KMS-11 (cell line): ENCODE measurements at regions not wholly inside any gene's neighbourhood (a gene's known extent, or its start where the extent isn't known, plus 50 kb on each side); places are given as distances from the start of the nearest gene placed in this dataset.

ENCODE experiments used
- H2AFZ ChIP-seq: fragments of 200-600 bp; sonication (generic); 2 replicates; pipeline ENCODE4 v1.6.1; 2016; ENCODE audit warnings: antibody characterized with exemption, mixed run types, low read depth
- H3K27ac ChIP-seq: fragments of 200-600 bp; sonication (generic); 2 replicates; pipeline ENCODE4 v1.6.1; 2016; ENCODE audit warnings: mild to moderate bottlenecking, mixed run types
- H3K27me3 ChIP-seq: fragments of 200-600 bp; sonication (generic); 2 replicates; pipeline ENCODE4 v1.6.1; 2017; ENCODE audit warnings: mild to moderate bottlenecking, low read depth, mixed run types, moderate library complexity; ENCODE audit not compliant: insufficient read depth
- H3K36me3 ChIP-seq: fragments of 200-600 bp; sonication (generic); 2 replicates; pipeline ENCODE4 v1.6.1; 2017; ENCODE audit warnings: mild to moderate bottlenecking, mixed run types; ENCODE audit not compliant: insufficient read depth
- H3K4me1 ChIP-seq: fragments of 200-600 bp; sonication (generic); 2 replicates; pipeline ENCODE4 v1.6.1; 2016; ENCODE audit warnings: mild to moderate bottlenecking, low read depth, mixed run types; ENCODE audit not compliant: poor library complexity, severe bottlenecking
- H3K4me2 ChIP-seq: fragments of 200-600 bp; sonication (generic); 2 replicates; pipeline ENCODE4 v1.7.0; 2016; ENCODE audit warnings: mild to moderate bottlenecking, mixed run types
- H3K4me3 ChIP-seq: fragments of 200-600 bp; sonication (generic); IDR thresholded peaks from 2 replicates; pipeline ENCODE4 v1.6.1; 2017; ENCODE audit warnings: low read depth, low read length, mixed read lengths; ENCODE audit not compliant: insufficient read depth
- H3K79me2 ChIP-seq: fragments of 200-600 bp; sonication (generic); 2 replicates; pipeline ENCODE4 v1.6.1; 2016; ENCODE audit warnings: low read depth, mixed run types; ENCODE audit not compliant: insufficient read depth
- H3K9ac ChIP-seq: fragments of 200-600 bp; sonication (generic); 2 replicates; pipeline ENCODE4 v1.6.1; 2016; ENCODE audit warnings: mild to moderate bottlenecking, mixed run types
- H4K20me1 ChIP-seq: fragments of 200-600 bp; sonication (generic); 2 replicates; pipeline ENCODE4 v1.6.1; 2016; ENCODE audit warnings: mild to moderate bottlenecking, mixed run types; ENCODE audit not compliant: insufficient read depth
- TF ChIP-seq, protein P1 (sequence below): fragments of 200-600 bp; sonication (generic); conservative IDR thresholded peaks from 2 replicates; pipeline ENCODE4 v1.6.1; 2017; ENCODE audit warnings: low read depth, mild to moderate bottlenecking, antibody characterized with exemption, low read length, moderate library complexity, mixed read lengths

DNA sequence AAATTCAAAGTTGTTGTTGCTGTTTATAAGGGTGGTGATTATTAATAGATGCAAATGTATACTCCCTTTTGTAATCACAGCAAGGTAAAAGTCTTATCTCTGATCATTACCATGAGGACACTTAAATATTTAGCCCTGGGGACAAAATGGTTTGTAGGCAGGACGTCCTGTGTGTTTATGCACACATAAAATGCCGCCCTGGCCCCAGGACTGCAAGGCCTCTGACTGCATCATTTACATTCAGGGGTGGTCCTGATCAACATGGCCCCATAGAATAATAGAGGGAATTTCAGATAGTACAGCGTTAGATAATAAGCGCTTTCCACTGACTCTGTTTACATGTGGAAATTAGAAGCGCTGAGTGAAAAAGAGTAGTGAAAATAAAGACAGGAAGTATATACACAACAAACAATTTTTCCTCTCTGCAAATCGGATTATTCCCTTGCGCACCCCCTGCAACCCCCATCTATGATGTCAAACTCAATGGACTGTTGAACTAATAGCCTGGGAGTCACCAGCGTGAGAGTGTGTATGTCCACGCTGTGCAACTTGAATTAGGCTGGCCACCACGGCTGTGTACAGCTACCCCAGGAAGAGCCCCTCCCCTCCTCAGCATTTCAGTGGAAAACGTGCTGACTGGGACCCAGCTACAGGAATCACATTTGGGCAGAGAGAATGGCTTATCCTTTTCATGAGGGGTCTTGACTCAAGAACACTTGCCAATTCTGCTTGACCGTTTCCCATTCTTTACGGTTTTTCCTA is 291.5 kb downstream of the SOX11 start:
- no peaks in the 10 kb centered on the region for H3K4me1 ChIP-seq
- H3K4me2 ChIP-seq, result no peak overlapping the region
- no peaks in the 10 kb centered on the region for H3K36me3 ChIP-seq
- no peaks in the 10 kb centered on the region for H4K20me1 ChIP-seq
- H3K9ac ChIP-seq, result no peak overlapping the region
- H3K4me3 ChIP-seq, result no peak overlapping the region
- no peaks in the 10 kb centered on the region for H3K27me3 ChIP-seq
- no peak overlapping the region for H3K27ac ChIP-seq
- no peaks in the 10 kb centered on the region for H3K79me2 ChIP-seq
- TF ChIP-seq, protein P1, sequence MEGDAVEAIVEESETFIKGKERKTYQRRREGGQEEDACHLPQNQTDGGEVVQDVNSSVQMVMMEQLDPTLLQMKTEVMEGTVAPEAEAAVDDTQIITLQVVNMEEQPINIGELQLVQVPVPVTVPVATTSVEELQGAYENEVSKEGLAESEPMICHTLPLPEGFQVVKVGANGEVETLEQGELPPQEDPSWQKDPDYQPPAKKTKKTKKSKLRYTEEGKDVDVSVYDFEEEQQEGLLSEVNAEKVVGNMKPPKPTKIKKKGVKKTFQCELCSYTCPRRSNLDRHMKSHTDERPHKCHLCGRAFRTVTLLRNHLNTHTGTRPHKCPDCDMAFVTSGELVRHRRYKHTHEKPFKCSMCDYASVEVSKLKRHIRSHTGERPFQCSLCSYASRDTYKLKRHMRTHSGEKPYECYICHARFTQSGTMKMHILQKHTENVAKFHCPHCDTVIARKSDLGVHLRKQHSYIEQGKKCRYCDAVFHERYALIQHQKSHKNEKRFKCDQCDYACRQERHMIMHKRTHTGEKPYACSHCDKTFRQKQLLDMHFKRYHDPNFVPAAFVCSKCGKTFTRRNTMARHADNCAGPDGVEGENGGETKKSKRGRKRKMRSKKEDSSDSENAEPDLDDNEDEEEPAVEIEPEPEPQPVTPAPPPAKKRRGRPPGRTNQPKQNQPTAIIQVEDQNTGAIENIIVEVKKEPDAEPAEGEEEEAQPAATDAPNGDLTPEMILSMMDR, result no peak
- H2AFZ ChIP-seq, result no peak overlapping the region

DNA sequence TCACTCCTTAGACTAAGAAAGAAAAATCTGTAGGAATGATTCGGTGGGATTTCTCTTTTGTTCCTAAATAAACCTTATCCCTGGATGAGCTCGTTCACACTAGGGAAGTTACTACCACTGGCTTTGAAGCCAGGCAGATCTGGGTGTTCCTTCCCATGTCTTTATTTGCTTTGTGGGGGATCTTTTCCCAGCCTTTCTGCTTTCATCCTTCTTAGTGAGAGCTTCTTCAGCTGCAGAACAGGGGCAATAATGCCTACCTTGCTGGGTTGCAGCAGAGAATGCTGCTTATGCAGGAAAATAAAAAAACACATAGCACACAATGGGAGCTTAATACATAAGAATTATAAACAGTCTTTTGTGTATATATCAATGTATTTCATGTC is 292.1 kb downstream of the SOX11 start:
- no peaks in the 10 kb centered on the region for H3K27me3 ChIP-seq
- H3K4me1 ChIP-seq, result no peaks in the 10 kb centered on the region
- no peaks in the 10 kb centered on the region for H3K36me3 ChIP-seq
- H3K27ac ChIP-seq, result no peak overlapping the region
- H2AFZ ChIP-seq, result no peak overlapping the region
- no peak overlapping the region for H3K4me2 ChIP-seq
- H4K20me1 ChIP-seq, result no peaks in the 10 kb centered on the region
- no peak overlapping the region for H3K4me3 ChIP-seq
- H3K79me2 ChIP-seq, result no peaks in the 10 kb centered on the region
- no peak overlapping the region for H3K9ac ChIP-seq
- TF ChIP-seq, protein P1, result no peak

DNA sequence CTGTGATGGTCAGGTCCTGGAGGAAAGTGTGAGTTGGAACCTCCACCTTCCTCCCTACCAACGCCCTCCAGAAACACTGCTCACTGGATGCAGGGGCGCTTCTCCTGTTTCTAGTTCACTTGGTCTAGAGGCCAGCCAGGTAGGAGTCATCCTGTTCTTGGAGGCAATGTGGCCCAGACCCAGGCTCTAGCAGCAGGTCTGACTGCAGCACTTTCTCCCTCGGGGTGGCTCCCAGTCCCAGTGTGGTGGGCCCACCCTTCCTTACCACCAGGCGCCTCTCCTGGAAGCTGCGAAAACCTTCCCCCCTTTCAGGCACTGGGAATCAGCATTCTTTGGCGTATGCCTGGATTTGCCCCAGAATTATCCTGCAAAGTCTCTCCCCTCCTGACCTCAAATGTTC is 292.8 kb downstream of the SOX11 start:
- Histone ChIP-seq H2AFZ (no peak overlapping the region), H3K27me3 (no peaks in the 10 kb centered on the region), H3K27ac (no peak overlapping the region), H3K4me1 (no peaks in the 10 kb centered on the region), H3K4me2 (no peak overlapping the region), H3K36me3 (no peaks in the 10 kb centered on the region), H3K4me3 (no peak overlapping the region), H3K9ac (no peak overlapping the region), H4K20me1 (no peaks in the 10 kb centered on the region), H3K79me2 (no peaks in the 10 kb centered on the region)
- TF ChIP-seq, protein P1, result no peak

DNA sequence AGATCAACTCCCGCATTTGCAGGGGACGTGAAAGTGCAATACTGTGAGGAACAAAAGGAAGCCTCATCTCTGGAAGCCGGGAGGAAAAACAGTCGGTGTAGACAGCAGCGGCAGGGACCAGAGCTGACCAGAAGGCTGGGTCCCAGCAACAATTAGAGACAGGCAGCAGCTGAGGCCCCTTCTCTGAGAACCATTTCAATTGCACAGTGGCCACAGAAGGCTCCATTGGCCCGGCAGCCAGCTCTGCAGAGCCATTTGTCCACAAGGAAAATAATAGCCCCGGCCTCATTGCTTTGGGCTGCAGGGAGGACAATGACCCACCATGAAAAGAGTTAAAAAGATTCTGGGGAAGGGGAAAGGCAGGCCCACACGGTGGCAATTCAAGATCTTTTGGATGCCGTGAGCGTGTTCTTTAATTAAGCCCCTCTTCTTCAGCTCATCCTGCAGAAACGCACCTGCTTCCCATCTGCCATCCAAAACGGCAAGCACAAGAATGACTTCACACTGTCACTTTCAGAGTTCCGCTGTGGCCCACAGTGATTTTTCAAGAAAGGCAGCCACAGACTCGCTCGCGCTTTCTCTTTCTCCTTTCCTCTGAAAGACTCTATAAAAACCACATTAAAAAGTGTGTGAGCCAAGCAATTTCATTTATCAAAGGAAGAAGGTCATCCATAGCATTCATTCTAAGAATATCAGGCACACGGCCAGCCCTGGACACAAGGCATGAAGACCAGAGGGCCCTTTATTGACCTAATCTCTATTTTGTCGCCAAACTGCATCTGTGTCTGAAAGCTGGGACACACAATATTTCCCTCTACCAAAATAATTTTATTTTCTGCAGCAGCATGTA is 293.6 kb downstream of the SOX11 start:
- H3K9ac ChIP-seq, result no peak overlapping the region
- no peaks in the 10 kb centered on the region for H4K20me1 ChIP-seq
- no peak overlapping the region for H3K4me2 ChIP-seq
- H3K27ac ChIP-seq, result no peak overlapping the region
- H3K36me3 ChIP-seq, result no peaks in the 10 kb centered on the region
- H3K4me3 ChIP-seq, result no peak overlapping the region
- no peaks in the 10 kb centered on the region for H3K27me3 ChIP-seq
- TF ChIP-seq, protein P1, result no peak
- no peaks in the 10 kb centered on the region for H3K4me1 ChIP-seq
- H3K79me2 ChIP-seq, result no peaks in the 10 kb centered on the region
- H2AFZ ChIP-seq, result no peak overlapping the region
